ENCODE measurements at regions not wholly inside any gene's neighbourhood (a gene's known extent, or its start where the extent isn't known, plus 50 kb on each side); places are given as distances from the start of the nearest gene placed in this dataset.
A peak's percentile ranks its signal among the peaks of the same experiment; 100 is the strongest.
"Not testable (repeated sequence)": the region's sequence is repeated elsewhere in the genome, so short reads cannot be mapped to it uniquely, and the experiment has no call there.

GRCh38 chr5:130546211-130546610, 618.8 kb downstream of the HINT1 start:
- peak; percentile 30 for DNase-seq

- DNase-seq = peak; percentile 87
These were observed 619.8 kb downstream of the HINT1 start for GRCh38 chr5:130545291-130545690.

- DNase-seq = no peak
These were observed 623.3 kb downstream of the HINT1 start for GRCh38 chr5:130541617-130542221.

- DNase-seq = no peak
These were observed 628.4 kb downstream of the HINT1 start for GRCh38 chr5:130536691-130537090.

- DNase-seq = no peak
These were observed 628.5 kb downstream of the CHSY3 start for GRCh38 chr5:130532786-130533185.

GRCh38 chr5:130529511-130530485, 625.5 kb downstream of the CHSY3 start:
- DNase-seq = peak; percentile 77

- no peak for DNase-seq
These were observed 624.8 kb downstream of the CHSY3 start for GRCh38 chr5:130529111-130529510.

- DNase-seq = peak; percentile 41
These were observed 624.2 kb downstream of the CHSY3 start for GRCh38 chr5:130528474-130528873.

- DNase-seq = peak; percentile 91
These were observed 622.4 kb downstream of the CHSY3 start for GRCh38 chr5:130526708-130527107.

- peak; percentile 5 for DNase-seq
These were observed 615.9 kb downstream of the CHSY3 start for GRCh38 chr5:130520211-130520610.

- DNase-seq = peak; percentile 12
These were observed 610.9 kb downstream of the CHSY3 start for GRCh38 chr5:130514984-130515690.

GRCh38 chr5:130502702-130503101, 598.4 kb downstream of the CHSY3 start:
- DNase-seq = no peak

- no peak for DNase-seq
These were observed 597.0 kb downstream of the CHSY3 start for GRCh38 chr5:130501151-130501865.

- DNase-seq = not testable (repeated sequence)
These were observed 596.2 kb downstream of the CHSY3 start for GRCh38 chr5:130500495-130500894.

GRCh38 chr5:130496215-130496614, 592.0 kb downstream of the CHSY3 start:
- peak; percentile 50 for DNase-seq

GRCh38 chr5:130488252-130488651, 584.0 kb downstream of the CHSY3 start:
- DNase-seq = no peak

GRCh38 chr5:130479045-130479804, 575.0 kb downstream of the CHSY3 start:
- DNase-seq = peak; percentile 19

- DNase-seq = peak; percentile 14
These were observed 572.1 kb downstream of the CHSY3 start for GRCh38 chr5:130476325-130476724.

- DNase-seq = no peak
These were observed 558.3 kb downstream of the CHSY3 start for GRCh38 chr5:130462516-130462915.

GRCh38 chr5:130455175-130455574, 550.9 kb downstream of the CHSY3 start:
- DNase-seq = no peak

- DNase-seq = no peak
These were observed 548.5 kb downstream of the CHSY3 start for GRCh38 chr5:130452744-130453143.

- no peak for DNase-seq
These were observed 532.2 kb downstream of the CHSY3 start for GRCh38 chr5:130436430-130436829.

All from DMS53 (cell line).